SK-N-MC (cell line): ENCODE measurements at regions not wholly inside any gene's neighbourhood (a gene's known extent, or its start where the extent isn't known, plus 50 kb on each side); places are given as distances from the start of the nearest gene placed in this dataset.

ENCODE experiments used
- DNase-seq: peaks from one replicate; pipeline ENCODE4 v3.0.0-alpha.2; 2011; ENCODE audit warnings: low read depth, low spot score
- H3K27ac ChIP-seq: fragments of 200-600 bp; sonication (generic); 2 replicates; pipeline ENCODE4 v1.5.1; 2016; ENCODE audit warnings: mixed run types
- H3K36me3 ChIP-seq: fragments of 200-600 bp; sonication (generic); 2 replicates; pipeline ENCODE4 v1.6.1; 2017; ENCODE audit warnings: antibody characterized with exemption, low read length, mixed read lengths; ENCODE audit not compliant: insufficient read depth
- H3K4me3 ChIP-seq: fragments of 200-600 bp; sonication (generic); 2 replicates; pipeline ENCODE4 v1.5.1; 2016
- H3K9ac ChIP-seq: fragments of 200-600 bp; sonication (generic); 2 replicates; pipeline ENCODE4 v1.8.0; 2017; ENCODE audit warnings: mixed run types, mixed read lengths; ENCODE audit not compliant: insufficient read length
- H3K9me3 ChIP-seq: fragments of 200-600 bp; sonication (generic); 2 replicates; pipeline ENCODE4 v1.6.1; 2017; ENCODE audit warnings: low read depth, mild to moderate bottlenecking, antibody characterized with exemption, low read length, moderate library complexity, mixed read lengths
- EZH2 ChIP-seq: fragments of 200-600 bp; sonication (generic); IDR thresholded peaks from one replicate; pipeline ENCODE4 v1.6.1; 2017; ENCODE audit warnings: antibody characterized with exemption
- FOXP2 ChIP-seq: optimal IDR thresholded peaks from 2 replicates; pipeline ENCODE3; 2011; ENCODE audit warnings: mild to moderate bottlenecking, moderate library complexity; ENCODE audit not compliant: insufficient read depth; ENCODE audit errors: extremely low read length, control extremely low read depth
- POLR2AphosphoS5 ChIP-seq: IDR thresholded peaks from 2 replicates; pipeline ENCODE4 v1.6.1; 2012; ENCODE audit warnings: mild to moderate bottlenecking, low read depth, low read length, borderline replicate concordance

DNA sequence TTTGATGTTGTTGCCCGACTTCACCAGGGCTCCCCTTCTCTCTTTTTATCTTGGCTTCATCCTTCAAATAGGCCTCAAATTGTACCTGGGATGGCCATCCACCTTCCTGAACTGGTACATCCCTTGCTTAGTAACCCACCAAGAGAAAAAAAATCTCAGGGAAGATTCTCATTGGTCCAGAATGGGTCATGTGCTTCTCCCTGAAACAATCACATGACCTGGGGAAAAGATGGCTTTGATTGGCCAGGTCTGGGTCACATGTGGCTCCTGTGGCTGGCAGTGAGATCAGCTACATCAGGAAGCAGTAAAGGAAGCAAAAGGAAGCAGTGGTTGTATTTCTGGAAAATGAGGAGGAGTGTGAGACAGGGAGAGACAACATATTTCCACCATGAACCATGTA is 540.2 kb downstream of the MIAT start:
- DNase-seq: no peak
- no peaks in the 10 kb centered on the region for H3K36me3 ChIP-seq
- TF ChIP-seq FOXP2: no peak
- no peak overlapping the region for H3K27ac ChIP-seq
- H3K9me3 ChIP-seq: no peaks in the 10 kb centered on the region
- no peak overlapping the region for H3K9ac ChIP-seq
- no peak overlapping the region for H3K4me3 ChIP-seq

DNA sequence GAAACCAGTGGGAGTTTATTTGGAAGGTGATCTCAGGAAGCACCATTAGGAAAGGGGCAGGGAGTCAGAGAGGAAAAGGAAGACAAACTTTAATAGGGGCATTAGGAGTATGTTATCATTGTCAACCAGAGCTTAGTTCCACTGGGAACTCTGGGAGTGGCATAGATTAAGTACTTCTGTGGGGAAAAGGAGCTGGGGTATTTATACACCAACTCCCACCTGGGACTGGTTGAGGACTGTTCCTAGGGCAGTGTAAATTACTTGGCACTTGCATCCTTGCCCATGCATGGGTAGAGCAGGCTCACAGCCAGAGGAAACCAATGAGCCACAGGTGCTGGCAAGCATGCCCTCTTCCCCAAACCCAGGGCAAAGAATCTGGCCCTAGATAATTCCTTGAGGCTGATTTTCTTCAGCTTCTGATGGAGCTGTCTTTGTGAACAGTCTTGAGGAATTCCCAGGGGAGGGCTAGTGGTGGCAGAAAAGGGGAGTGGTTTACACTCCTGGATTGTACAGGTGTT is 541.2 kb downstream of the MIAT start:
- DNase-seq: no peak
- no peak overlapping the region for H3K27ac ChIP-seq
- no peak for TF ChIP-seq FOXP2
- TF ChIP-seq POLR2AphosphoS5: no peak
- TF ChIP-seq EZH2: no peak
- H3K4me3 ChIP-seq: no peak overlapping the region
- H3K36me3 ChIP-seq: no peaks in the 10 kb centered on the region
- H3K9ac ChIP-seq: no peak overlapping the region
- H3K9me3 ChIP-seq: no peaks in the 10 kb centered on the region

DNA sequence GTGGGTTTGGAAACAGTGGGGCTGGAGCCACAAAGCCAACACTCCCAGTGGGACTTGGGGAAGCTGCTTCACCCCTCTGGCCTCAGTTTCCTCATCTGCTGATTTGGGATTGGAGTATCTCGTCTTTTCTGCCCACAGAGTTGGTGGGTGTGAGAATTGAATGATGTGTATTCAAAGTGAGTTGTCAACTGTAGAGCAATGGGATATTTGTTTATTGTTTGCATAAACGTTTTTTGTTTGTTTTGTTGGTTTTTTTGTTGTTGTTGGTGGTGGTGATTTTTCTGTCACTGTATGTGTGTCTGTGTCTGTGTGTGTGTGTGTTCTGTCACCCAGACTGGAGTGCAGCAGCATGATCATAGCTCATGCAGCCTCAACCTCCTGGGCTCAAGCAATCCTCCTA is 542.0 kb downstream of the MIAT start:
- Histone ChIP-seq H3K4me3 (no peak overlapping the region), H3K9ac (no peak overlapping the region), H3K9me3 (no peaks in the 10 kb centered on the region), H3K27ac (no peak overlapping the region), H3K36me3 (no peaks in the 10 kb centered on the region)
- DNase-seq: no peak
- no peak for TF ChIP-seq EZH2
- no peak for TF ChIP-seq FOXP2
- TF ChIP-seq POLR2AphosphoS5: no peak

DNA sequence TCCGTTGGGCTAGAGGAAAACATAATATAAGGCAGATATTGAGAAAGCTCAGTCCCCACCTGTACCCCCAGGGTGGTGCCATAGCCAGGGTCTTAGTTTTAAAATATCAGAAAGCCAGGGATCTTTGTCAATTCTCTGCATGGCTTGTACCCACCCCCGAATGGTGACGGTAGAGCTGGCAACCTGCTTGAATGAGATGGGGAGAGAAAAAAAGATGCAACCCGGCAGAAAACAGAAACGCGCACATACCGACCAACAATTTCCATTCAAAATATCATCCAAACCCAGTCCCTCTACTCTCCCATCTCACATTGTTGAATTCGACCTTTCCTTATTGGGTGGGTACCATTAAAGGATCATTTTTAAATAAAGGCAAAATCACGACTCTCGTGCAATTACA is 543.9 kb downstream of the MIAT start:
- no peak overlapping the region for H3K9ac ChIP-seq
- no peak overlapping the region for H3K4me3 ChIP-seq
- no peaks in the 10 kb centered on the region for H3K36me3 ChIP-seq
- TF ChIP-seq EZH2: no peak
- no peak for TF ChIP-seq FOXP2
- TF ChIP-seq POLR2AphosphoS5: no peak
- H3K9me3 ChIP-seq: no peaks in the 10 kb centered on the region
- no peak overlapping the region for H3K27ac ChIP-seq
- no peak for DNase-seq

DNA sequence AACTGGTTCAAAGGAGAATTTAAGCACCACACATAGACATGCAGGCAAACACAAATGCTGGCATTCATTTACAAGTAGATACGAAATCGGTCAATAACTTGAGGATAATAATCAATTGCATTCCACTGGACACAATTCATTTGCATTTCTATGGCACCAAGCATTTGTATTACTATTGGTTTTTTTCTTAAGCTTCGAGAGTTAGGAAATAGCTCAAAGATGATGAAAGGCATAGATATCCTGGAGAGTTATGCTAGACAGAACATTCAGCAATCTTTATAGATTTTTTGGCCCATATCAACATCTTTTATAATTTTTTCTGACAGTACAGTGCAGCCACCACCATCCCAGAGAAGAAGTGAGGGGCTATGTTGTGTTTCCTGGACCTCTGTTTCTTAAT is 544.4 kb downstream of the MIAT start:
- Histone ChIP-seq H3K36me3 (no peaks in the 10 kb centered on the region), H3K4me3 (no peak overlapping the region), H3K9me3 (no peaks in the 10 kb centered on the region), H3K27ac (no peak overlapping the region), H3K9ac (no peak overlapping the region)
- TF ChIP-seq FOXP2: no peak
- no peak for TF ChIP-seq POLR2AphosphoS5
- no peak for TF ChIP-seq EZH2
- DNase-seq: no peak

DNA sequence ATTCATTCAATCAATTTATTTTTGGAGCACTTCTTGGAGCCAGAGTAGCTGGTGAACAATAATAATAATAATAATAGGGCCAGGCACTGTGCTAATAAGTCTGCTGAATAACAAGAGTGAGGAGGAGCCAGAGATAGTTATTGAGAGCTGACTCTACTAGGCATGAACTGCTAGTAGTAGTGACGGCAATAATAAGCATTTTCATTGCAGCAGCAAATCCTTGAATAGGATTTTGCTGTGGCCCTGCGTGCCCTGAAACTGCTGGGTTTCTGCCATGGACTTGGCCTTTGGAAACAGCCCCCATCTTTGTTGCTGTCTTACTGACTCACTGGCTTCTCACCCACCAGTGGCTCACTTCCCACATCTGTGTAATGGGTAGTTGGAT is 545.9 kb downstream of the MIAT start:
- DNase-seq: no peak
- H3K27ac ChIP-seq: 0 out of 2 replicates have a peak overlapping the region, but pooled peaks have one; percentile 72
- TF ChIP-seq EZH2 (no peak), FOXP2 (no peak), POLR2AphosphoS5 (no peak)
- H3K36me3 ChIP-seq: no peaks in the 10 kb centered on the region
- peak overlapping the region; percentile 53 for H3K4me3 ChIP-seq
- H3K9ac ChIP-seq: peak overlapping the region; percentile 12
- H3K9me3 ChIP-seq: no peaks in the 10 kb centered on the region

DNA sequence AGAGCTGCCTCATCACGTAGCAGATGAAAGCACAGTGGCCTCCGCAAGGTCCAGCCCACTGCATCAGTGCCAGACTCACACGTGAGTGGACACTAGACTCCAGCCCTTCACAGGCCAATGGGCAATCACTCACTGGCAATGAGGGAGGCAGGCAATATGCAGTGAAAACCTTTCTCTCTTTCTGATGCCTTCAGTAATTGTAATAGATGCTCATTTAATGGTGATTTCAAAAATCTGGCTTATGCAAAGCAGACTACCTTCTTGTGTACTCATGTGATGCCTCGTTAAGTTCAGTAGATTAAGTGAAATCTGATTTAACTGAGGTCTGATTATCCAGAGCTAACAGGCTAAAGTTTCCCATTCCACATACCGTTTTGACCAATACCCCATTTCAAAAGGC is 546.9 kb downstream of the MIAT start:
- H3K9ac ChIP-seq: no peak overlapping the region
- H3K9me3 ChIP-seq: no peaks in the 10 kb centered on the region
- H3K36me3 ChIP-seq: no peaks in the 10 kb centered on the region
- no peak for DNase-seq
- TF ChIP-seq POLR2AphosphoS5 (no peak), EZH2 (no peak), FOXP2 (no peak)
- no peak overlapping the region for H3K27ac ChIP-seq
- H3K4me3 ChIP-seq: no peak overlapping the region

DNA sequence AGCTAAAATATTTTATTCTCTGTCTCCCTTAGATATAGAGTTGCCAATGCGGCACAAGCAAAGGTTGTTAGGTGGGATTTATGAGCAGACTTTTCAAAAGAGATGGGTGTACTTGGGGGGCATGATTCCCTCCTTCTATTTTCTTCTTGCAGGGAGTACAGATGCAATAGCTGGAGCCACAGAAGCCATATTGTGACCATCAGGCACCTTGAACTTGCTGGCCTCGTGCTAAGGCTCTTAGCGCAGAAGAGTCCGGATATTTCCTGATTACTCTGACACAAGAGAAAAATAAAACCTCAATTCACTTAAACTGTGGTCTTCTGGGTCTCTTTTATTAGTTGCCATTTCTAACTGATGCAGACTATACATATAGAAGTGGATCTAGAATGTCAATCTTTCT is 547.4 kb downstream of the MIAT start:
- no peak for DNase-seq
- Histone ChIP-seq H3K36me3 (no peaks in the 10 kb centered on the region), H3K27ac (no peak overlapping the region), H3K4me3 (no peak overlapping the region), H3K9ac (no peak overlapping the region), H3K9me3 (no peaks in the 10 kb centered on the region)
- no peak for TF ChIP-seq FOXP2
- TF ChIP-seq EZH2: no peak
- TF ChIP-seq POLR2AphosphoS5: no peak
